GM12878 (cell line): ENCODE measurements at regions not wholly inside any gene's neighbourhood (a gene's known extent, or its start where the extent isn't known, plus 50 kb on each side); places are given as distances from the start of the nearest gene placed in this dataset.

Source experiments
- ATAC-seq: fragments of 200-7000 bp; cut with Tn5 transposase; 3 replicates; pipeline ENCODE4 v1.9.1; 2020; ENCODE audit warnings: mild to moderate bottlenecking, moderate library complexity
- BruUV-seq: library from RNA; stranded (reverse); fragments of 400-500 nt; replicated peaks from 2 replicates; lab custom pipeline; 2021; lab: Mats Ljungman, UMichigan
- CTCF ChIA-PET: fragments of 300-600 bp; sonication (Branson Sonifier 250); formaldehyde crosslinking; extraction: SDS; loops from one replicate; lab custom pipeline; 2021; ENCODE audit warnings: inconsistent platforms; lab: Yijun Ruan, JAX
- POLR2A ChIA-PET: fragments of 350-600 bp; formaldehyde crosslinking; extraction: SDS; loops from one replicate; lab custom pipeline; 2021; ENCODE audit warnings: inconsistent platforms; lab: Charles Lee
- RAD21 ChIA-PET: fragments of 300-600 bp; sonication (Branson Sonifier 250); formaldehyde crosslinking; loops from one replicate; lab custom pipeline; 2023; ENCODE audit warnings: antibody characterized with exemption; ENCODE audit not compliant: unreplicated experiment; lab: Charles Lee
- SMC1A ChIA-PET: fragments of 300-600 bp; sonication (Branson Sonifier 250); formaldehyde crosslinking; loops from one replicate; lab custom pipeline; 2023; ENCODE audit not compliant: unreplicated experiment, uncharacterized antibody; lab: Charles Lee
- DNase-seq: peaks from one replicate; pipeline ENCODE4 v3.0.0-alpha.2; 2011; ENCODE audit warnings: low read depth, low spot score
- FAIRE-seq: peaks from 3 replicates; lab custom pipeline; 2011; peaks lifted over from hg19 to GRCh38; lab: Jason Lieb, UNC
- H2AFZ ChIP-seq: 2 replicates; pipeline ENCODE4 v1.6.0; 2011; ENCODE audit warnings: low read depth, low read length, control low read depth; ENCODE audit not compliant: control insufficient read depth
- H3K27ac ChIP-seq: 2 replicates; pipeline ENCODE4 v1.5.1; 2011; ENCODE audit warnings: control low read depth; ENCODE audit not compliant: control insufficient read depth, insufficient read depth
- H3K27me3 ChIP-seq, 2 experiments: replicated peaks in 1 of 2; 2 replicates each; pipeline versions ENCODE4 v1.6.0 to v1.6.1; 2011; ENCODE audit warnings: low read length in 1 of 2; ENCODE audit not compliant: control insufficient read depth in 2 of 2, insufficient read depth in 2 of 2
- H3K36me3 ChIP-seq, 2 experiments: 2 replicates each; pipeline ENCODE4 v1.5.1; 2011; ENCODE audit warnings: low read length in 1 of 2; ENCODE audit not compliant: control insufficient read depth in 2 of 2, insufficient read depth in 2 of 2
- H3K4me1 ChIP-seq: 2 replicates; pipeline ENCODE4 v1.6.1; 2011; ENCODE audit warnings: mild to moderate bottlenecking, low read length, moderate library complexity, mixed read lengths; ENCODE audit not compliant: control insufficient read depth, insufficient read depth
- H3K4me2 ChIP-seq: 2 replicates; pipeline ENCODE4 v1.6.0; 2011; ENCODE audit warnings: control low read depth; ENCODE audit not compliant: control insufficient read depth, insufficient read depth
- H3K4me3 ChIP-seq: fragments of 200-600 bp; sonication (generic); 2 replicates; pipeline ENCODE4 v1.5.1; 2016
- H3K79me2 ChIP-seq: 2 replicates; pipeline ENCODE4 v1.6.0; 2011; ENCODE audit warnings: low read length; ENCODE audit not compliant: control insufficient read depth, insufficient read depth
- H3K9ac ChIP-seq: 2 replicates; pipeline ENCODE4 v1.8.0; 2011; ENCODE audit warnings: low read length, control low read depth, mixed read lengths; ENCODE audit not compliant: control insufficient read depth, insufficient read depth
- H3K9me3 ChIP-seq: replicated peaks from 3 replicates; pipeline ENCODE4 v1.5.1; 2011; ENCODE audit warnings: mild to moderate bottlenecking, low read length; ENCODE audit not compliant: control insufficient read depth, insufficient read depth
- H4K20me1 ChIP-seq: 2 replicates; pipeline ENCODE4 v1.6.0; 2011; ENCODE audit not compliant: control insufficient read depth, insufficient read depth
- CEBPB ChIP-seq, 2 experiments: fragments of 150-350 bp in 1 of 2; IDR thresholded peaks; 2 replicates each; pipeline ENCODE4 v1.6.1; 2012 to 2014; ENCODE audit warnings: low read depth in 2 of 2, low read length in 2 of 2, borderline replicate concordance in 1 of 2, inconsistent platforms in 1 of 2
- MEF2B ChIP-seq: fragments of 450-650 bp; IDR thresholded peaks from 2 replicates; pipeline ENCODE4 v1.6.1; 2018; ENCODE audit warnings: mild to moderate bottlenecking, moderate library complexity; ENCODE audit not compliant: partially characterized antibody, poor library complexity, severe bottlenecking
- MTA2 ChIP-seq: fragments of 450-650 bp; IDR thresholded peaks from 2 replicates; pipeline ENCODE4 v1.6.1; 2016; ENCODE audit warnings: low read depth, mild to moderate bottlenecking, moderate library complexity
- MTA3 ChIP-seq: IDR thresholded peaks from 2 replicates; pipeline ENCODE4 v1.6.1; 2012; ENCODE audit warnings: low read length, inconsistent platforms, borderline replicate concordance
- NFXL1 ChIP-seq: fragments of 450-650 bp; IDR thresholded peaks from 2 replicates; pipeline ENCODE4 v1.6.1; 2017; ENCODE audit warnings: antibody characterized with exemption, mild to moderate bottlenecking, borderline replicate concordance
- SIX5 ChIP-seq: IDR thresholded peaks from 2 replicates; pipeline ENCODE4 v1.6.1; 2011; ENCODE audit warnings: mild to moderate bottlenecking, low read depth, low read length, moderate library complexity; ENCODE audit not compliant: severe bottlenecking
- ZNF384 ChIP-seq: IDR thresholded peaks from 2 replicates; pipeline ENCODE4 v1.6.1; 2012; ENCODE audit warnings: low read depth, mild to moderate bottlenecking, low read length, improper control_type of control experiment, borderline replicate concordance
- WGBS: methylation state at CpG from one replicate; pipeline ENCODE4 v1.1.6; 2016; ENCODE audit warnings: low lambda C conversion rate; ENCODE audit not compliant: insufficient replicate concordance, insufficient coverage; ENCODE audit errors: missing lambda C conversion rate; 5-methylcytosine and 5-hydroxymethylcytosine counted together
- in situ Hi-C: fragments of 300-500 bp; cut with MboI; formaldehyde crosslinking; loops from 9 replicates; pipeline ENCODE4 v1.14.3; 2018; ENCODE audit warnings: mixed read lengths
- intact Hi-C: fragments of 100-400 bp; cut with micrococcal nuclease; formaldehyde crosslinking; loops from one replicate; pipeline ENCODE4 v1.14.2; 2022; ENCODE audit not compliant: unreplicated experiment
- TF ChIP-seq, protein P1 (sequence below): fragments of 450-650 bp; conservative IDR thresholded peaks from 2 replicates; pipeline ENCODE4 v1.6.1; 2017; ENCODE audit warnings: mild to moderate bottlenecking, moderate library complexity
- TF ChIP-seq, protein P2 (sequence below): IDR thresholded peaks from 2 replicates; pipeline ENCODE4 v1.6.1; 2012; ENCODE audit warnings: low read length, inconsistent platforms
- TF ChIP-seq, protein P3 (sequence below): IDR thresholded peaks from 2 replicates; pipeline ENCODE4 v1.6.1; 2011; ENCODE audit warnings: mild to moderate bottlenecking, low read depth, low read length, moderate library complexity; ENCODE audit not compliant: insufficient replicate concordance
- TF ChIP-seq, protein P4 (sequence below): IDR thresholded peaks from 2 replicates; pipeline ENCODE4 v1.6.1; 2011; ENCODE audit warnings: low read depth, mild to moderate bottlenecking, low read length, moderate library complexity, borderline replicate concordance; ENCODE audit errors: extremely low read depth
- TF ChIP-seq, protein P5 (sequence below): fragments of 450-650 bp; IDR thresholded peaks from 2 replicates; pipeline ENCODE4 v1.6.1; 2017; ENCODE audit warnings: mild to moderate bottlenecking

DNA sequence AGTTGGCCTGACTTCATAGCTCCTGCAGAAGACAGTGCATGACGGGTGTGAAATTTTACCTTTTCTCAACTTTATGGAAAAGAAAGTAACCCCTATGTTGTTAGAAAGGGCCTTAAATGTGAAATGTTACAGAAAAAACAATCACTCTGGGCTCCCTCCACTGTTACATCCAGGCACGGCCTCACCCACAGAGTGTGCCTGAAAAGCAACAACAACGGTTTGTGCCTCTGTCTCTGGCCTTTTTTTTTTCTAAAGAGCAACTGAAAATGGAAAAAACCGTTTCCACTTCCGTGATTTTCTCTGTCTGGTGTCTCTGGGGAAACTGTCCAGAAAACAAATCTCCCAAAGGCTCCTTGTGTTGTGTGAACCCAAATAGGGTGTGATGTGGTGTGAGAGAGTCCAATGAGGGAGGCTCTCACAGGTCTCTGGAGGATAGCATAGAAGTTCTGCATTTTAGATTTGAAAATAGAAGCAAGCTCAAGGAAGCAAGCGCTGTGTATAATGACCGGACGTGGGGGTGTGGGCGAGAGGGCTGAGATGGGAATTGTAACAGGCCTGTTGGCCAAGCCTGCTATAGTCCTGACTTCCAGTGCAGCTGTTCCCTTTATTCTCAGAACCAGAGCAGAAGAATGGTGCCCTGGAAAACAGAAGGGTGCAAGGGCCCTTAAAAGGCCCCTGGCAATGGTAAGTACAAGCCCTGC lies 221.8 kb upstream of the TUT7 start:
- H3K9ac ChIP-seq, result no peak overlapping the region
- in situ Hi-C loops, result no loop called here
- 28% methylated on average over 9 of the region's 9 CpGs for WGBS

More for the DNA sequence above, 221.8 kb upstream of the TUT7 start:
- Histone ChIP-seq H3K4me1 (no peaks in the 10 kb centered on the region; the same call in 1 of the 2 replicates), H4K20me1 (no peaks in the 10 kb centered on the region), H3K36me3 (no peaks in the 10 kb centered on the region), H3K4me2 (peak overlapping the region; percentile 14; the same call in 1 of the 2 replicates), H3K4me3 (no peak overlapping the region), H3K27me3 (no peaks in the 10 kb centered on the region), H3K9me3 (no peaks in the 10 kb centered on the region; the same call in 2 of the 3 replicates), H3K27ac (no peak overlapping the region), H2AFZ (peak overlapping the region; percentile 29), H3K79me2 (no peaks in the 10 kb centered on the region)
- TF ChIP-seq ZNF384, result peak; percentile 36; the same call in 1 of the 2 replicates
- TF ChIP-seq, protein P1, sequence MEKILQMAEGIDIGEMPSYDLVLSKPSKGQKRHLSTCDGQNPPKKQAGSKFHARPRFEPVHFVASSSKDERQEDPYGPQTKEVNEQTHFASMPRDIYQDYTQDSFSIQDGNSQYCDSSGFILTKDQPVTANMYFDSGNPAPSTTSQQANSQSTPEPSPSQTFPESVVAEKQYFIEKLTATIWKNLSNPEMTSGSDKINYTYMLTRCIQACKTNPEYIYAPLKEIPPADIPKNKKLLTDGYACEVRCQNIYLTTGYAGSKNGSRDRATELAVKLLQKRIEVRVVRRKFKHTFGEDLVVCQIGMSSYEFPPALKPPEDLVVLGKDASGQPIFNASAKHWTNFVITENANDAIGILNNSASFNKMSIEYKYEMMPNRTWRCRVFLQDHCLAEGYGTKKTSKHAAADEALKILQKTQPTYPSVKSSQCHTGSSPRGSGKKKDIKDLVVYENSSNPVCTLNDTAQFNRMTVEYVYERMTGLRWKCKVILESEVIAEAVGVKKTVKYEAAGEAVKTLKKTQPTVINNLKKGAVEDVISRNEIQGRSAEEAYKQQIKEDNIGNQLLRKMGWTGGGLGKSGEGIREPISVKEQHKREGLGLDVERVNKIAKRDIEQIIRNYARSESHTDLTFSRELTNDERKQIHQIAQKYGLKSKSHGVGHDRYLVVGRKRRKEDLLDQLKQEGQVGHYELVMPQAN, result no peak
- TF ChIP-seq CEBPB (IDR thresholded peaks at IDR 0.05; ENCODE audit: borderline replicate concordance in 1 of 2, low read depth in 2 of 2, low read length in 2 of 2), result no peak
- no peak for TF ChIP-seq SIX5
- peak; percentile 68 for TF ChIP-seq MEF2B
- no peak for TF ChIP-seq NFXL1
- TF ChIP-seq, protein P2, sequence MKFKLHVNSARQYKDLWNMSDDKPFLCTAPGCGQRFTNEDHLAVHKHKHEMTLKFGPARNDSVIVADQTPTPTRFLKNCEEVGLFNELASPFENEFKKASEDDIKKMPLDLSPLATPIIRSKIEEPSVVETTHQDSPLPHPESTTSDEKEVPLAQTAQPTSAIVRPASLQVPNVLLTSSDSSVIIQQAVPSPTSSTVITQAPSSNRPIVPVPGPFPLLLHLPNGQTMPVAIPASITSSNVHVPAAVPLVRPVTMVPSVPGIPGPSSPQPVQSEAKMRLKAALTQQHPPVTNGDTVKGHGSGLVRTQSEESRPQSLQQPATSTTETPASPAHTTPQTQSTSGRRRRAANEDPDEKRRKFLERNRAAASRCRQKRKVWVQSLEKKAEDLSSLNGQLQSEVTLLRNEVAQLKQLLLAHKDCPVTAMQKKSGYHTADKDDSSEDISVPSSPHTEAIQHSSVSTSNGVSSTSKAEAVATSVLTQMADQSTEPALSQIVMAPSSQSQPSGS, result no peak
- TF ChIP-seq, protein P3, sequence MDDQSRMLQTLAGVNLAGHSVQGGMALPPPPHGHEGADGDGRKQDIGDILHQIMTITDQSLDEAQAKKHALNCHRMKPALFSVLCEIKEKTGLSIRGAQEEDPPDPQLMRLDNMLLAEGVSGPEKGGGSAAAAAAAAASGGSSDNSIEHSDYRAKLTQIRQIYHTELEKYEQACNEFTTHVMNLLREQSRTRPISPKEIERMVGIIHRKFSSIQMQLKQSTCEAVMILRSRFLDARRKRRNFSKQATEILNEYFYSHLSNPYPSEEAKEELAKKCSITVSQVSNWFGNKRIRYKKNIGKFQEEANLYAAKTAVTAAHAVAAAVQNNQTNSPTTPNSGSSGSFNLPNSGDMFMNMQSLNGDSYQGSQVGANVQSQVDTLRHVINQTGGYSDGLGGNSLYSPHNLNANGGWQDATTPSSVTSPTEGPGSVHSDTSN, result no peak
- TF ChIP-seq, protein P4, sequence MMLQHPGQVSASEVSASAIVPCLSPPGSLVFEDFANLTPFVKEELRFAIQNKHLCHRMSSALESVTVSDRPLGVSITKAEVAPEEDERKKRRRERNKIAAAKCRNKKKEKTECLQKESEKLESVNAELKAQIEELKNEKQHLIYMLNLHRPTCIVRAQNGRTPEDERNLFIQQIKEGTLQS, result no peak
- TF ChIP-seq, protein P5, sequence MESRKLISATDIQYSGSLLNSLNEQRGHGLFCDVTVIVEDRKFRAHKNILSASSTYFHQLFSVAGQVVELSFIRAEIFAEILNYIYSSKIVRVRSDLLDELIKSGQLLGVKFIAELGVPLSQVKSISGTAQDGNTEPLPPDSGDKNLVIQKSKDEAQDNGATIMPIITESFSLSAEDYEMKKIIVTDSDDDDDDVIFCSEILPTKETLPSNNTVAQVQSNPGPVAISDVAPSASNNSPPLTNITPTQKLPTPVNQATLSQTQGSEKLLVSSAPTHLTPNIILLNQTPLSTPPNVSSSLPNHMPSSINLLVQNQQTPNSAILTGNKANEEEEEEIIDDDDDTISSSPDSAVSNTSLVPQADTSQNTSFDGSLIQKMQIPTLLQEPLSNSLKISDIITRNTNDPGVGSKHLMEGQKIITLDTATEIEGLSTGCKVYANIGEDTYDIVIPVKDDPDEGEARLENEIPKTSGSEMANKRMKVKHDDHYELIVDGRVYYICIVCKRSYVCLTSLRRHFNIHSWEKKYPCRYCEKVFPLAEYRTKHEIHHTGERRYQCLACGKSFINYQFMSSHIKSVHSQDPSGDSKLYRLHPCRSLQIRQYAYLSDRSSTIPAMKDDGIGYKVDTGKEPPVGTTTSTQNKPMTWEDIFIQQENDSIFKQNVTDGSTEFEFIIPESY, result no peak
- TF ChIP-seq MTA3, result no peak
- TF ChIP-seq MTA2, result no peak
- intact Hi-C loops, result no loop called here
- RAD21 ChIA-PET, result no interaction called here
- FAIRE-seq (no peak), DNase-seq (no peak), ATAC-seq (peak; percentile 29; the same call in 2 of the 3 replicates)
- no TSS peak for BruUV-seq
- SMC1A ChIA-PET, result no interaction called here
- POLR2A ChIA-PET, result no interaction called here
- CTCF ChIA-PET, result no interaction called here
